HFF-Myc (cell line): ENCODE measurements at regions not wholly inside any gene's neighbourhood (a gene's known extent, or its start where the extent isn't known, plus 50 kb on each side); places are given as distances from the start of the nearest gene placed in this dataset.

ENCODE experiments used
- DNase-seq: peaks from one replicate; pipeline ENCODE4 v3.0.0-alpha.2; 2011; ENCODE audit warnings: low read depth; ENCODE audit errors: extremely low read depth
- H3K4me3 ChIP-seq: replicated peaks from 2 replicates; pipeline ENCODE4 v1.5.1; 2011; ENCODE audit warnings: low read depth, mild to moderate bottlenecking, control low read depth, low read length
- CTCF ChIP-seq: IDR thresholded peaks from 2 replicates; pipeline ENCODE4 v1.5.1; 2012; ENCODE audit warnings: mild to moderate bottlenecking, low read depth, low read length, control low read depth; ENCODE audit errors: missing control alignments

- no peak for DNase-seq
- TF ChIP-seq CTCF, result no peak
- no peak overlapping the region for H3K4me3 ChIP-seq
These were observed 122.6 kb upstream of the MAP3K7 start for GRCh38 chr6:90709431-90709996.

- H3K4me3 ChIP-seq, result no peak overlapping the region
- no peak for TF ChIP-seq CTCF
- no peak for DNase-seq
These were observed 121.4 kb upstream of the MAP3K7 start for GRCh38 chr6:90708206-90708737.

- no peak overlapping the region for H3K4me3 ChIP-seq
These were observed 120.4 kb upstream of the MAP3K7 start for GRCh38 chr6:90707246-90707645.

GRCh38 chr6:90703336-90703735 is 116.5 kb upstream of the MAP3K7 start:
- no peak overlapping the region for H3K4me3 ChIP-seq
- no peak for DNase-seq
- TF ChIP-seq CTCF, result no peak

More at GRCh38 chr6:90707246-90707645, 120.4 kb upstream of the MAP3K7 start:
- TF ChIP-seq CTCF, result no peak
- DNase-seq, result no peak

- no peak for DNase-seq
- H3K4me3 ChIP-seq, result no peak overlapping the region
- TF ChIP-seq CTCF, result no peak
These were observed 115.1 kb upstream of the MAP3K7 start for GRCh38 chr6:90701926-90702325.

- no peak for DNase-seq
- no peak overlapping the region for H3K4me3 ChIP-seq
- TF ChIP-seq CTCF, result no peak
These were observed 114.4 kb upstream of the MAP3K7 start for GRCh38 chr6:90701146-90701781.
